H1 (cell line): ENCODE measurements at regions not wholly inside any gene's neighbourhood (a gene's known extent, or its start where the extent isn't known, plus 50 kb on each side); places are given as distances from the start of the nearest gene placed in this dataset.

Source experiments
- CTCF ChIA-PET: fragments of 300-600 bp; sonication (Branson Sonifier 250); formaldehyde crosslinking; loops from one replicate; lab custom pipeline; 2021; ENCODE audit not compliant: partially characterized antibody; lab: Charles Lee
- POLR2A ChIA-PET: fragments of 300-600 bp; sonication (Branson Sonifier 250); formaldehyde crosslinking; loops from one replicate; lab custom pipeline; 2021; ENCODE audit warnings: inconsistent platforms; ENCODE audit not compliant: partially characterized antibody; lab: Charles Lee
- DNase-seq, 2 experiments: peaks; one replicate each; pipeline versions ENCODE4 v3.0.0 to v3.0.0-alpha.2; 2010 to 2022; ENCODE audit warnings: low spot score in 2 of 2, low read depth in 1 of 2, mixed read lengths in 1 of 2
- FAIRE-seq: peaks from 2 replicates; lab custom pipeline; 2011; peaks lifted over from hg19 to GRCh38; lab: Jason Lieb, UNC
- H2AFZ ChIP-seq: 2 replicates; pipeline ENCODE4 v1.8.1; 2012; ENCODE audit warnings: low read length, inconsistent platforms
- H2AK5ac ChIP-seq: 2 replicates; pipeline ENCODE4 v1.6.1; 2013; ENCODE audit warnings: low read depth, low read length
- H2BK120ac ChIP-seq: replicated peaks from 2 replicates; pipeline ENCODE3; 2013; ENCODE audit warnings: low read depth, low read length, inconsistent platforms
- H2BK12ac ChIP-seq: 2 replicates; pipeline ENCODE4 v1.6.1; 2013; ENCODE audit warnings: low read depth, low read length
- H2BK15ac ChIP-seq: 2 replicates; pipeline ENCODE4 v1.6.1; 2013; ENCODE audit warnings: low read length
- H2BK20ac ChIP-seq: 2 replicates; pipeline ENCODE4 v1.6.1; 2013; ENCODE audit warnings: low read length
- H2BK5ac ChIP-seq: 2 replicates; pipeline ENCODE4 v1.6.1; 2013; ENCODE audit warnings: low read depth, low read length
- H3K14ac ChIP-seq: 2 replicates; pipeline ENCODE4 v1.6.1; 2013; ENCODE audit warnings: inconsistent platforms; ENCODE audit not compliant: insufficient read length
- H3K18ac ChIP-seq: 2 replicates; pipeline ENCODE4 v1.6.1; 2013; ENCODE audit warnings: low read length; ENCODE audit errors: extremely low read depth
- H3K23ac ChIP-seq: 2 replicates; pipeline ENCODE4 v1.6.1; 2013; ENCODE audit warnings: inconsistent platforms; ENCODE audit not compliant: insufficient read length
- H3K23me2 ChIP-seq: 2 replicates; pipeline ENCODE4 v1.6.1; 2013; ENCODE audit warnings: low read depth, low read length
- H3K27ac ChIP-seq: 2 replicates; pipeline ENCODE4 v1.6.1; 2011; ENCODE audit warnings: low read depth, low read length, inconsistent platforms
- H3K27me3 ChIP-seq, 4 experiments: replicated peaks in 1 of 4; 1 replicate in 1 of 4; 2 replicates in 3 of 4; pipeline versions ENCODE4 v1.6.1 to v1.8.1; 2011 to 2013; ENCODE audit warnings: low read length in 3 of 4, mild to moderate bottlenecking in 3 of 4, inconsistent platforms in 2 of 4, mixed read lengths in 2 of 4, moderate library complexity in 1 of 4; ENCODE audit not compliant: control insufficient read depth in 3 of 4, insufficient read depth in 3 of 4; ENCODE audit errors: extremely low read depth in 1 of 4
- H3K36me3 ChIP-seq, 4 experiments: 2 replicates each; pipeline versions ENCODE4 v1.6.1 to v1.8.1; 2011 to 2013; ENCODE audit warnings: mild to moderate bottlenecking in 4 of 4, low read length in 3 of 4, moderate library complexity in 2 of 4, control low read depth in 1 of 4, inconsistent platforms in 1 of 4; ENCODE audit not compliant: insufficient read depth in 4 of 4, control insufficient read depth in 2 of 4
- H3K4ac ChIP-seq: replicated peaks from 2 replicates; pipeline ENCODE3; 2013; ENCODE audit warnings: low read length, low read depth, mixed read lengths, inconsistent platforms; ENCODE audit not compliant: insufficient read length
- H3K4me1 ChIP-seq, 4 experiments: replicated peaks in 1 of 4; 1 replicate in 1 of 4; 2 replicates in 3 of 4; pipeline versions ENCODE4 v1.6.1 to v1.8.1; 2011 to 2013; ENCODE audit warnings: low read length in 3 of 4, inconsistent platforms in 2 of 4, mixed read lengths in 1 of 4; ENCODE audit not compliant: insufficient read depth in 4 of 4, control insufficient read depth in 3 of 4
- H3K4me2 ChIP-seq, 2 experiments: 2 replicates each; pipeline versions ENCODE4 v1.6.1 to v1.8.1; 2011 to 2013; ENCODE audit warnings: low read depth in 2 of 2, low read length in 2 of 2, control low read depth in 1 of 2, inconsistent platforms in 1 of 2, mild to moderate bottlenecking in 1 of 2; ENCODE audit not compliant: insufficient read depth in 1 of 2
- H3K4me3 ChIP-seq, 4 experiments: fragments of 200-600, 300-600 bp in 1 of 4; sonication (generic), shearing (Covaris generic), sonication (Bioruptor Twin) in 1 of 4; 2 replicates each; pipeline versions ENCODE4 v1.5.1 to v1.8.1; 2011 to 2016; ENCODE audit warnings: low read length in 4 of 4, low read depth in 3 of 4, control low read depth in 2 of 4, inconsistent platforms in 2 of 4, mild to moderate bottlenecking in 2 of 4, mixed read lengths in 1 of 4, moderate library complexity in 1 of 4; ENCODE audit not compliant: insufficient read depth in 2 of 4; ENCODE audit errors: extremely low read depth in 1 of 4
- H3K56ac ChIP-seq: replicated peaks from 2 replicates; pipeline ENCODE3; 2013; ENCODE audit warnings: low read depth, mild to moderate bottlenecking, mixed read lengths, low read length, inconsistent platforms; ENCODE audit not compliant: insufficient read length
- H3K79me1 ChIP-seq: 2 replicates; pipeline ENCODE4 v1.6.1; 2013; ENCODE audit warnings: low read depth, low read length, control low read depth
- H3K79me2 ChIP-seq, 2 experiments: 2 replicates each; pipeline versions ENCODE4 v1.6.1 to v1.8.1; 2012 to 2013; ENCODE audit warnings: low read length in 2 of 2, mild to moderate bottlenecking in 2 of 2, inconsistent platforms in 1 of 2; ENCODE audit not compliant: insufficient read depth in 2 of 2, control insufficient read depth in 1 of 2
- H3K9ac ChIP-seq, 4 experiments: replicated peaks in 1 of 4; 1 replicate in 1 of 4; 2 replicates in 3 of 4; pipeline versions ENCODE4 v1.6.1 to v1.8.1; 2011 to 2013; ENCODE audit warnings: low read depth in 3 of 4, low read length in 3 of 4, control low read depth in 2 of 4, mild to moderate bottlenecking in 2 of 4, moderate library complexity in 2 of 4, inconsistent platforms in 1 of 4; ENCODE audit errors: extremely low read depth in 1 of 4
- H3K9me3 ChIP-seq, 2 experiments: 2 replicates each; pipeline versions ENCODE4 v1.6.1 to v1.8.1; 2012 to 2013; ENCODE audit warnings: mild to moderate bottlenecking in 2 of 2, moderate library complexity in 2 of 2, control low read depth in 1 of 2, inconsistent platforms in 1 of 2, low read depth in 1 of 2, low read length in 1 of 2, mixed read lengths in 1 of 2; ENCODE audit not compliant: insufficient read depth in 2 of 2
- H4K20me1 ChIP-seq, 2 experiments: replicated peaks in 1 of 2; 2 replicates each; pipeline versions ENCODE3 to v1.8.1; 2011 to 2013; ENCODE audit warnings: inconsistent platforms in 2 of 2, low read length in 2 of 2, mild to moderate bottlenecking in 1 of 2; ENCODE audit not compliant: insufficient read depth in 2 of 2, control insufficient read depth in 1 of 2
- H4K5ac ChIP-seq: 2 replicates; pipeline ENCODE4 v1.6.1; 2013; ENCODE audit warnings: low read length, low read depth, mixed read lengths, inconsistent platforms; ENCODE audit not compliant: insufficient read length
- H4K8ac ChIP-seq: 2 replicates; pipeline ENCODE4 v1.8.0; 2013; ENCODE audit warnings: mild to moderate bottlenecking, moderate library complexity, low read length, inconsistent platforms; ENCODE audit not compliant: insufficient read depth; ENCODE audit errors: extremely low read depth
- H4K91ac ChIP-seq: replicated peaks from 2 replicates; pipeline ENCODE3; 2013; ENCODE audit warnings: low read length, mixed read lengths, inconsistent platforms; ENCODE audit not compliant: insufficient read length
- BACH1 ChIP-seq: IDR thresholded peaks from 2 replicates; pipeline ENCODE4 v1.6.1; 2012; ENCODE audit warnings: low read length, improper control_type of control experiment
- CBX8 ChIP-seq: fragments of 300-800, 300-1000 bp; sonication (generic); IDR thresholded peaks from 2 replicates; pipeline ENCODE4 v1.7.1; 2016; ENCODE audit warnings: low read depth, low read length, borderline replicate concordance
- CHD1 ChIP-seq: IDR thresholded peaks from 2 replicates; pipeline ENCODE4 v1.6.1; 2012; ENCODE audit warnings: low read depth, low read length, improper control_type of control experiment
- FOSL1 ChIP-seq: IDR thresholded peaks from 2 replicates; pipeline ENCODE4 v1.6.1; 2011; ENCODE audit warnings: mild to moderate bottlenecking, low read depth, low read length, moderate library complexity; ENCODE audit not compliant: insufficient read depth
- GTF2F1 ChIP-seq: IDR thresholded peaks from 2 replicates; pipeline ENCODE4 v1.6.1; 2012; ENCODE audit warnings: low read depth, low read length, improper control_type of control experiment, borderline replicate concordance
- HDAC6 ChIP-seq: IDR thresholded peaks from one replicate; pipeline ENCODE4 v1.7.1; 2012; ENCODE audit warnings: low read depth, mild to moderate bottlenecking, inconsistent platforms, low read length, moderate library complexity
- KDM1A ChIP-seq: fragments of 200-600, 300-600 bp; sonication (generic); IDR thresholded peaks from 2 replicates; pipeline ENCODE4 v1.7.1; 2016; ENCODE audit warnings: mild to moderate bottlenecking, low read length, borderline replicate concordance
- RBBP5 ChIP-seq: IDR thresholded peaks from 2 replicates; pipeline ENCODE4 v1.7.1; 2012; ENCODE audit warnings: low read depth, mild to moderate bottlenecking, inconsistent platforms, low read length, moderate library complexity, borderline replicate concordance
- RFX5 ChIP-seq: IDR thresholded peaks from 2 replicates; pipeline ENCODE4 v1.6.1; 2011; ENCODE audit warnings: low read depth, low read length, improper control_type of control experiment, borderline replicate concordance
- SAP30 ChIP-seq: fragments of 300-600 bp; sonication (generic); IDR thresholded peaks from 2 replicates; pipeline ENCODE4 v1.7.1; 2012; ENCODE audit warnings: low read length, moderate library complexity, mild to moderate bottlenecking, inconsistent platforms; ENCODE audit not compliant: insufficient read depth, insufficient replicate concordance
- SIN3A ChIP-seq, 2 experiments: IDR thresholded peaks in 1 of 2; conservative IDR thresholded peaks in 1 of 2; 2 replicates each; pipeline ENCODE4 v1.6.1; 2011 to 2012; ENCODE audit warnings: low read length in 2 of 2, improper control_type of control experiment in 1 of 2, low read depth in 1 of 2, mild to moderate bottlenecking in 1 of 2
- TBP ChIP-seq: IDR thresholded peaks from 2 replicates; pipeline ENCODE4 v1.6.1; 2011; ENCODE audit warnings: low read depth, low read length, improper control_type of control experiment
- YY1 ChIP-seq: IDR thresholded peaks from 2 replicates; pipeline ENCODE4 v1.6.1; 2011; ENCODE audit warnings: low read depth, mild to moderate bottlenecking, low read length
- WGBS, 2 experiments: shearing (Covaris generic) in 1 of 2; methylation state at CpG; one replicate each; pipeline versions ENCODE4 v1.1.6 to v1.1.7; 2013 to 2015; ENCODE audit warnings: low lambda C conversion rate in 2 of 2, mixed read lengths in 2 of 2, inconsistent platforms in 1 of 2, low coverage in 1 of 2, missing lambda C conversion rate in 1 of 2; ENCODE audit not compliant: insufficient replicate concordance in 2 of 2, insufficient coverage in 1 of 2, insufficient read length in 1 of 2; ENCODE audit errors: extremely low coverage in 1 of 2, missing lambda C conversion rate in 1 of 2; 5-methylcytosine and 5-hydroxymethylcytosine counted together
- TF ChIP-seq, protein P1 (sequence below): IDR thresholded peaks from 2 replicates; pipeline ENCODE4 v1.6.1; 2012; ENCODE audit warnings: inconsistent platforms

DNA sequence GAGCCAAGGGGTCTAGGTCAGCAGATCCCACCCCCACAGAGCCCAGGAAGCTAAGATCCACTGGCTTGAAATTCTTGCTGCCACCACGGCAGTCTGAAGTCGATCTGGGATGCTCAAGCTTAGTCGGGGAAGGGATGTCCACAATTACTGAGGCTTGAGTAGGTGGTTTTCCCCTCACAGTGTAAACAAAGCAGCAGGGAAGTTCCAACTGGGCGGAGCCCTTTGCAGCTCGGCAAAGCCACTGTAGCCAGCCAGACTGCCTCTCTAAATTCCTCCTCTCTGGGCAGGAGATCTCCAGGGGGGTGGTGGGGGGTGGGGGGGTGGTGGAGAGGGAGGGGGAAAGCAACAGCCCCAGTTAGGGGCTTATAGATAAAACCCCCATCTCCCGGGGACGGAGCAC lies 419.5 kb downstream of the NUP35 start:
- H2BK12ac ChIP-seq: no peak overlapping the region
- 72% methylated on average over 3 of the region's 7 CpGs; no CpG with 5 or more reads in 1 of the 2 experiments for WGBS, 2 experiments
- H3K36me3 ChIP-seq: no peaks in the 10 kb centered on the region
- peak overlapping the region; percentile 85; the same call in 1 of the 2 replicates for H2AFZ ChIP-seq
- H3K4me3 ChIP-seq: no peak overlapping the region
- H3K23me2 ChIP-seq: no peaks in the 10 kb centered on the region
- H3K9me3 ChIP-seq: peaks cover 0 to 10% of the 10 kb centered on the region in 2 experiments; a peak in 1 of 4 replicates
- H3K4me1 ChIP-seq: no peaks in the 10 kb centered on the region
- H3K27ac ChIP-seq: no peak overlapping the region; the same call in 1 of the 2 replicates
- no peak overlapping the region for H2BK20ac ChIP-seq
- no peaks in the 10 kb centered on the region for H3K27me3 ChIP-seq
- H3K79me1 ChIP-seq: no peaks in the 10 kb centered on the region
- no peaks in the 10 kb centered on the region for H3K79me2 ChIP-seq
- no peak overlapping the region for H3K23ac ChIP-seq
- CTCF ChIA-PET: interaction anchor here (1.2 to 1.6 kb wide), 3 partner anchors 12 to 18 kb away, joined by 4 read pairs; no protein-coding TSS in a partner anchor
- no peak overlapping the region for H3K56ac ChIP-seq
- H3K14ac ChIP-seq: no peak overlapping the region
- no peak overlapping the region for H4K5ac ChIP-seq
- H2BK5ac ChIP-seq: no peak overlapping the region; the same call in 1 of the 2 replicates
- DNase-seq: no peak
- no peak overlapping the region for H2AK5ac ChIP-seq
- H3K9ac ChIP-seq: no peak overlapping the region
- H3K4ac ChIP-seq: no peak overlapping the region
- H3K4me2 ChIP-seq: no peak overlapping the region
- H2BK120ac ChIP-seq: no peak overlapping the region
- peak overlapping the region; percentile 7; the same call in 1 of the 2 replicates for H3K18ac ChIP-seq
- no peaks in the 10 kb centered on the region for H4K20me1 ChIP-seq
- no peak overlapping the region for H4K8ac ChIP-seq
- POLR2A ChIA-PET: no interaction called here
- H4K91ac ChIP-seq: no peak overlapping the region
- no peak for FAIRE-seq
- H2BK15ac ChIP-seq: no peak overlapping the region
- no peak for TF ChIP-seq RBBP5
- TF ChIP-seq HDAC6: no peak
- no peak for TF ChIP-seq GTF2F1
- no peak for TF ChIP-seq BACH1
- TF ChIP-seq YY1: no peak
- TF ChIP-seq FOSL1: no peak
- TF ChIP-seq SIN3A (conservative IDR thresholded peaks at IDR 0.05 in 1 of 2, IDR thresholded peaks at IDR 0.05 in 1 of 2; ENCODE audit: low read depth in 1 of 2, low read length in 2 of 2): no peak
- TF ChIP-seq SAP30: no peak
- no peak for TF ChIP-seq TBP
- TF ChIP-seq CBX8: no peak
- no peak for TF ChIP-seq KDM1A
- TF ChIP-seq RFX5: no peak
- TF ChIP-seq, protein P1, sequence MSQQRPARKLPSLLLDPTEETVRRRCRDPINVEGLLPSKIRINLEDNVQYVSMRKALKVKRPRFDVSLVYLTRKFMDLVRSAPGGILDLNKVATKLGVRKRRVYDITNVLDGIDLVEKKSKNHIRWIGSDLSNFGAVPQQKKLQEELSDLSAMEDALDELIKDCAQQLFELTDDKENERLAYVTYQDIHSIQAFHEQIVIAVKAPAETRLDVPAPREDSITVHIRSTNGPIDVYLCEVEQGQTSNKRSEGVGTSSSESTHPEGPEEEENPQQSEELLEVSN: no peak
- TF ChIP-seq CHD1: no peak
